Heart left ventricle (tissue), 16 donors: ENCODE measurements at regions not wholly inside any gene's neighbourhood (a gene's known extent, or its start where the extent isn't known, plus 50 kb on each side); places are given as distances from the start of the nearest gene placed in this dataset.

Source experiments
- ATAC-seq, 4 donors: fragments of 200-7000 bp; cut with Tn5 transposase; one replicate each; pipeline ENCODE4 v1.9.1; 2020 to 2022; ENCODE audit warnings: moderate library complexity in 4 of 4, mild to moderate bottlenecking in 3 of 4, moderate number of reproducible peaks in 1 of 4
- DNase-seq, 5 donors: peaks; one replicate each; pipeline ENCODE4 v3.0.0-alpha.2; 2020
- H3K27ac ChIP-seq, 12 donors: fragments of 200-600 bp; sonication (generic) in 4 of 12; one replicate each; pipeline versions ENCODE4 v1.5.0 to v1.8.0; 2016 to 2022; ENCODE audit warnings: mild to moderate bottlenecking in 2 of 12
- H3K27me3 ChIP-seq, 9 donors: fragments of 200-600 bp; sonication (generic) in 2 of 9; one replicate each; pipeline versions ENCODE4 v1.5.1 to v1.8.0; 2016 to 2022; ENCODE audit warnings: mild to moderate bottlenecking in 3 of 9
- H3K36me3 ChIP-seq, 9 donors: fragments of 200-600 bp; sonication (generic) in 2 of 9; one replicate each; pipeline versions ENCODE4 v1.5.0 to v1.8.0; 2018 to 2022; ENCODE audit warnings: mild to moderate bottlenecking in 2 of 9
- H3K4me1 ChIP-seq, 12 donors: fragments of 200-600 bp; sonication (generic) in 4 of 12; one replicate each; pipeline versions ENCODE4 v1.5.0 to v1.8.0; 2016 to 2022; ENCODE audit warnings: mild to moderate bottlenecking in 3 of 12
- H3K4me3 ChIP-seq, 12 donors: fragments of 200-600 bp; sonication (generic) in 4 of 12; one replicate each; pipeline versions ENCODE4 v1.5.0 to v1.8.0; 2017 to 2022; ENCODE audit warnings: mild to moderate bottlenecking in 9 of 12, moderate library complexity in 4 of 12
- H3K9me3 ChIP-seq, 12 donors: fragments of 200-600 bp; sonication (generic) in 4 of 12; one replicate each; pipeline versions ENCODE4 v1.5.0 to v1.8.0; 2016 to 2022; ENCODE audit warnings: mild to moderate bottlenecking in 1 of 12
- CTCF ChIP-seq, 12 donors: fragments of 200-600 bp; sonication (generic) in 4 of 12; IDR thresholded peaks; one replicate each; pipeline versions ENCODE4 v1.5.0 to v1.8.0; 2018 to 2022; ENCODE audit warnings: antibody characterized with exemption in 12 of 12, mild to moderate bottlenecking in 5 of 12
- POLR2A ChIP-seq, 2 donors: fragments of 450-650 bp; IDR thresholded peaks; one replicate each; pipeline ENCODE4 v1.6.1; 2017; ENCODE audit warnings: antibody characterized with exemption in 2 of 2, mild to moderate bottlenecking in 2 of 2, moderate library complexity in 2 of 2
- WGBS, 4 donors: extraction: QIAGEN DNeasy Blood & Tissue Kit in 2 of 4; methylation state at CpG; one replicate each; pipeline versions ENCODE4 v1.1.5 to v1.1.7; 2013 to 2018; 5-methylcytosine and 5-hydroxymethylcytosine counted together
- intact Hi-C, 10 donors: fragments of 100-400 bp; cut with DNase I; formaldehyde crosslinking; loops; one replicate each; pipeline versions ENCODE4 v1.11.1 to v1.14.2; 2022
- donor health status: ischemic (EF 13 %, LVEDD 7.1; RV severe dilation, severe dysfunction).
- donor health status: healthy with polysubstance abuse.
- donor health status: DM: no; HTN: yes; CAD: no.
- donor health status: DM: no; HTN: no; CAD: no.
- donor health status: ischemic (EF 25% LVEDD 6.9; RV normal size, moderate dysfunction).
- donor health status: ischemic (EF 25% LVEDD 5.7; RV mildly dilated, moderate dysfunction).
- donor health status: healthy.
- donor health status: DM: yes; HTN: yes; CAD: no.
- donor health status: ischemic (EF 35%, LVEDD 5.7; RV mildly dilated, moderate dysfunction).
- donor health status: nonischemic (EF 11% LVEDD 7.7; RV severe dilation, severe dysfunction).
- donor health status: DM: yes; HTN: yes; CAD: no.
- donor health status: PGD.
- donor health status: ischemic (EF 29% LVEDD 5.4; RV normal size, mild dysfunction).
- donor health status: nonischemic (EF 23%, LVEDD 6.1; RV moderate dilation, normal function).

- Histone ChIP-seq H3K27me3 (no peaks in the 10 kb centered on the region), H3K27ac (peak overlapping the region in 9 of 12 donors; percentile 19 to 85 (median 76)), H3K4me3 (no peak overlapping the region), H3K9me3 (no peaks in the 10 kb centered on the region), H3K36me3 (no peaks in the 10 kb centered on the region), H3K4me1 (peaks cover 0 to 65% (median 27%) of the 10 kb centered on the region in 12 donors)
- intact Hi-C loops = loop anchor here in 1 of 10 donors (5.0 to 10.0 kb wide), 2 partner anchors 65 to 312 kb away; no protein-coding TSS in a partner anchor
- DNase-seq (no peak), ATAC-seq (no peak)
- 52 to 55% (median 54%) methylated on average over 1 of the region's 1 CpG for WGBS, 4 donors
- TF ChIP-seq CTCF (IDR thresholded peaks at IDR 0.05) = no peak
- no peak for TF ChIP-seq POLR2A (IDR thresholded peaks at IDR 0.05)
These were observed 612.6 kb downstream of the EBF1 start for GRCh38 chr5:158487156-158487555.

GRCh38 chr5:158486566-158486965 lies 613.1 kb downstream of the EBF1 start:
- no peaks in the 10 kb centered on the region for H3K36me3 ChIP-seq
- no peak overlapping the region for H3K4me3 ChIP-seq
- H3K4me1 ChIP-seq = peaks cover 0 to 70% (median 27%) of the 10 kb centered on the region in 12 donors
- 63 to 75% (median 69%) methylated on average over 3 of the region's 3 CpGs for WGBS, 4 donors
- H3K9me3 ChIP-seq = no peaks in the 10 kb centered on the region
- peak overlapping the region in 10 of 12 donors; percentile 19 to 85 (median 72) for H3K27ac ChIP-seq
- H3K27me3 ChIP-seq = no peaks in the 10 kb centered on the region
- intact Hi-C loops = loop anchor here in 1 of 10 donors (5.0 to 10.0 kb wide), 2 partner anchors 64 to 312 kb away; no protein-coding TSS in a partner anchor
- no peak for DNase-seq
- TF ChIP-seq POLR2A (IDR thresholded peaks at IDR 0.05) (no peak), CTCF (IDR thresholded peaks at IDR 0.05) (no peak)
- no peak for ATAC-seq

GRCh38 chr5:158485604-158486081 lies 614.1 kb downstream of the EBF1 start:
- Histone ChIP-seq H3K9me3 (no peaks in the 10 kb centered on the region), H3K4me1 (peaks cover 0 to 70% (median 27%) of the 10 kb centered on the region in 12 donors), H3K27me3 (no peaks in the 10 kb centered on the region), H3K27ac (peak overlapping the region; percentile 2 to 85 (median 64)), H3K36me3 (no peaks in the 10 kb centered on the region), H3K4me3 (no peak overlapping the region)
- TF ChIP-seq POLR2A (IDR thresholded peaks at IDR 0.05) (no peak), CTCF (IDR thresholded peaks at IDR 0.05) (no peak)
- intact Hi-C loops = loop anchor here in 1 of 10 donors (5.0 to 10.0 kb wide), 2 partner anchors 63 to 311 kb away; no protein-coding TSS in a partner anchor
- peak in 4 of 5 donors; percentile 35 to 57 (median 46) for DNase-seq
- peak; percentile 48 to 71 (median 64) for ATAC-seq
- WGBS, 4 donors = 32 to 50% (median 43%) methylated on average over 6 of the region's 6 CpGs

GRCh38 chr5:158485047-158485446 lies 614.7 kb downstream of the EBF1 start:
- peaks cover 0 to 70% (median 27%) of the 10 kb centered on the region in 12 donors for H3K4me1 ChIP-seq
- 70 to 78% (median 71%) methylated on average over 10 of the region's 10 CpGs for WGBS, 4 donors
- TF ChIP-seq POLR2A (IDR thresholded peaks at IDR 0.05) (no peak), CTCF (IDR thresholded peaks at IDR 0.05) (no peak)
- peak overlapping the region; percentile 2 to 85 (median 64) for H3K27ac ChIP-seq
- intact Hi-C loops = loop anchor here in 1 of 10 donors (5.0 to 10.0 kb wide), 2 partner anchors 63 to 310 kb away; no protein-coding TSS in a partner anchor
- DNase-seq (peak in 3 of 5 donors; percentile 41 to 54 (median 53)), ATAC-seq (peak; percentile 55 to 74 (median 67))
- H3K36me3 ChIP-seq = no peaks in the 10 kb centered on the region
- no peaks in the 10 kb centered on the region for H3K27me3 ChIP-seq
- H3K4me3 ChIP-seq = no peak overlapping the region
- no peaks in the 10 kb centered on the region for H3K9me3 ChIP-seq
